ENCODE measurements at regions not wholly inside any gene's neighbourhood (a gene's known extent, or its start where the extent isn't known, plus 50 kb on each side); places are given as distances from the start of the nearest gene placed in this dataset.
"Not testable (repeated sequence)": the region's sequence is repeated elsewhere in the genome, so short reads cannot be mapped to it uniquely, and the experiment has no call there.

- ChIA-PET POLR2A (no interaction called here), CTCF (no interaction called here)
Observed at GRCh38 chr2:176947754-176948153, 264.8 kb upstream of the HNRNPA3 start.

- POLR2A ChIA-PET: not testable (repeated sequence)
Observed at GRCh38 chr2:176951218-176951617, 261.4 kb upstream of the HNRNPA3 start.

GRCh38 chr2:176956791-176957190 lies 255.8 kb upstream of the HNRNPA3 start:
- POLR2A ChIA-PET: no interaction called here

More at GRCh38 chr2:176951218-176951617, 261.4 kb upstream of the HNRNPA3 start:
- CTCF ChIA-PET: not testable (repeated sequence)

GRCh38 chr2:176959614-176960013 lies 253.0 kb upstream of the HNRNPA3 start:
- CTCF ChIA-PET: no interaction called here
- POLR2A ChIA-PET: no interaction called here

More at GRCh38 chr2:176956791-176957190, 255.8 kb upstream of the HNRNPA3 start:
- CTCF ChIA-PET: no interaction called here

GRCh38 chr2:176960061-176960460 lies 252.5 kb upstream of the HNRNPA3 start:
- CTCF ChIA-PET: no interaction called here

GRCh38 chr2:176960736-176961520 lies 251.7 kb upstream of the HNRNPA3 start:
- POLR2A ChIA-PET: no interaction called here
- CTCF ChIA-PET: no interaction called here

More at GRCh38 chr2:176960061-176960460, 252.5 kb upstream of the HNRNPA3 start:
- POLR2A ChIA-PET: no interaction called here

- CTCF ChIA-PET: no interaction called here
- POLR2A ChIA-PET: no interaction called here
Observed at GRCh38 chr2:176961775-176962619, 250.6 kb upstream of the HNRNPA3 start.

GRCh38 chr2:176963568-176964287 lies 248.9 kb upstream of the HNRNPA3 start:
- POLR2A ChIA-PET: no interaction called here
- CTCF ChIA-PET: no interaction called here

- POLR2A ChIA-PET: no interaction called here
- CTCF ChIA-PET: no interaction called here
Observed at GRCh38 chr2:176967911-176968450, 244.6 kb upstream of the HNRNPA3 start.

GRCh38 chr2:176969642-176970359 lies 242.8 kb upstream of the HNRNPA3 start:
- CTCF ChIA-PET: interaction anchor here (0.8 kb wide), 1 partner anchor 47 kb away, joined by 3 read pairs; no protein-coding TSS in a partner anchor

GRCh38 chr2:176976736-176977685 lies 235.6 kb upstream of the HNRNPA3 start:
- ChIA-PET CTCF (interaction anchor here (0.7 kb wide), 1 partner anchor 730 kb away, joined by 5 read pairs; no protein-coding TSS in a partner anchor), POLR2A (no interaction called here)

More at GRCh38 chr2:176969642-176970359, 242.8 kb upstream of the HNRNPA3 start:
- POLR2A ChIA-PET: no interaction called here

GRCh38 chr2:176978921-176979320 lies 233.7 kb upstream of the HNRNPA3 start:
- CTCF ChIA-PET: no interaction called here
- POLR2A ChIA-PET: no interaction called here

GRCh38 chr2:176979981-176980710 lies 232.4 kb upstream of the HNRNPA3 start:
- ChIA-PET CTCF (no interaction called here), POLR2A (no interaction called here)

- CTCF ChIA-PET: no interaction called here
- POLR2A ChIA-PET: no interaction called here
Observed at GRCh38 chr2:176984987-176985386, 227.6 kb upstream of the HNRNPA3 start.

- ChIA-PET CTCF (no interaction called here), POLR2A (no interaction called here)
Observed at GRCh38 chr2:176985871-176986270, 226.7 kb upstream of the HNRNPA3 start.

- ChIA-PET POLR2A (no interaction called here), CTCF (no interaction called here)
Observed at GRCh38 chr2:176986487-176986886, 226.1 kb upstream of the HNRNPA3 start.

GRCh38 chr2:176991411-176991810 lies 221.2 kb upstream of the HNRNPA3 start:
- ChIA-PET CTCF (interaction anchor here (0.7 kb wide), 1 partner anchor 157 kb away, joined by 3 read pairs; no protein-coding TSS in a partner anchor), POLR2A (no interaction called here)

Data from activated CD8-positive, alpha-beta memory T cell treated with anti-CD3 and anti-CD28 coated beads for 36 hours (primary cell).